ENCODE measurements at regions not wholly inside any gene's neighbourhood (a gene's known extent, or its start where the extent isn't known, plus 50 kb on each side); places are given as distances from the start of the nearest gene placed in this dataset.
A peak's percentile ranks its signal among the peaks of the same experiment; 100 is the strongest.
"Not testable (repeated sequence)": the region's sequence is repeated elsewhere in the genome, so short reads cannot be mapped to it uniquely, and the experiment has no call there.

DNA sequence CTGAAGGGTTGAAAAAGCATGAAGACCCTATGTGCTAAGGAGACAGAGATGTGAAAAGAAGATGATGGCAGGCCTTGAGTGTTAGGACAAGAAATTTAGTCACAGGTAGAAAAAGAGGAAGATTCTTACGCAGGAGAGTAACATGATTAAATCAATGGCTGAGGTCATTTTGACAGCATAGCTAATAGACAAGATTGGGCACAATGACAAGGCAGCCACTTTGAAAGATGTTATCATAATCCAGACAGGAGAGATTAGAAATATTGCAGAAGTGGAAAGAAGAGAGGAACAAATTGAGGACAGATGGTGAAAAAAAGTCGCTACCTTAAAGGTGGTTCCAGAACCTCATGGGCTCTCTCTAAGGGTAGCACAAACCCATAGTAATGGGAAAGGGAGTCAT lies 228.8 kb upstream of the DDHD1 start:
- DNase-seq: no peak

GRCh38 chr14:53380867-53381225 lies 227.7 kb upstream of the DDHD1 start:
- DNase-seq: no peak

GRCh38 chr14:53380052-53380866 lies 227.1 kb upstream of the DDHD1 start:
- DNase-seq: no peak

GRCh38 chr14:53378142-53378541 lies 225.0 kb upstream of the DDHD1 start:
- no peak for DNase-seq

DNA sequence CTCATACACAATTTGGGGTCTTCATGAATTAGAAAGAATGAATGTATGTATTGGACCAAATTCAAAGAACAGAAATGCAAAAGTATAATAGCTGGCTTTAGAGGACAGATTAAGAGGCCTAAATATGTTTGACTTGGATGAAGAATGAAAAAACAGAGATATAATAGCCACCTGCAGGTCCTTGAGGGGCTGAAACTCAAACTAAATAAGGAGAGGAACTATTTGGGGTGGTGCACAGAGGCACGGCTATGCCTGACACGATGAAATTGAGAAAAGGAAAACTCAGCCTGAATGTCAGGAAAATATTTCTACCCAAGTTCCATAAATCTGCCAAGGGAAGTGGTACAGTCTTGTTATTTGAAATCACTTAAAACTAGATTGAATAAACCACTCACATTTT lies 222.9 kb upstream of the DDHD1 start:
- DNase-seq: no peak

GRCh38 chr14:53375599-53375998 lies 222.5 kb upstream of the DDHD1 start:
- no peak for DNase-seq

DNA sequence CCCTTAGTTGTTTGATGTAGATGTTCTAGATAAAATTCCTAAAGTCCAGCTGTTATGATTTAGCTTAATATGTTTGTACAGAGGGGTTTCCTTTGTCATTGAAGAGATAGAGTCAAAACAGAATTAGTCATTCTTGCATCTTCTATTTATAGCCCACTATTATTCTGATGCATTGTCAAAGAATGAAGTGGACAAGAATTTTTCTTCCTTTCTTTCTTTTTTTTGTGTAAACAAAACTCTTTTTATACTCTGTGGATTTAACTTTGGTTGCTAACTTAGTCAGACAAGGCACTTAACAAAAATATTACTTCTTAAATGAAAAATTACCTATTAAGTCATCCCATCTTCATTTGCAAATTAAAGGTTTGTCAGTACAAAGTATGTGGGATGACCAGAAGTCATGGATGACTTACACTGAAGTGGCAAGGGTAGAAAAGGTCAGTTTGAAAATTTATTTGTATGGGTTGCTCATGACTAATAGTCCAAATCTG lies 215.6 kb upstream of the DDHD1 start:
- DNase-seq: no peak

DNA sequence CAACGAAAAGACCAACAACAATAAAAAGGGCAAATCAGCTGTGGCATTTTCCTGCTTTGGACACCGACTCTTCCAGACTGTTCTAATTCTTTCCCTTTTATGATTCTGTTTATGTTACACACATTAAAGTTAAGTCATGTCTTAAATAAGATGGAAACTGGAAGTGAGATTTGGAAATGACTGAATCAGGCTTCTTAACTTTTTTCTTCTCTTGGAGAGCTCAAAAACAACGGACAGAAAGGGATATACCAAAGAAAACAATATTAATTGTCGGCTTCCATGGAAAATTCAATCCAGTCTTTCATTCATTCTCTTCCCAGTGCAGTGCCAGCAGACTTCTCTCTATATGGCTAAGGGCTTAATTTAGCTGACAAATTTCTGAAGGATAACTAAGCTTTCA lies 214.9 kb upstream of the DDHD1 start:
- no peak for DNase-seq

DNA sequence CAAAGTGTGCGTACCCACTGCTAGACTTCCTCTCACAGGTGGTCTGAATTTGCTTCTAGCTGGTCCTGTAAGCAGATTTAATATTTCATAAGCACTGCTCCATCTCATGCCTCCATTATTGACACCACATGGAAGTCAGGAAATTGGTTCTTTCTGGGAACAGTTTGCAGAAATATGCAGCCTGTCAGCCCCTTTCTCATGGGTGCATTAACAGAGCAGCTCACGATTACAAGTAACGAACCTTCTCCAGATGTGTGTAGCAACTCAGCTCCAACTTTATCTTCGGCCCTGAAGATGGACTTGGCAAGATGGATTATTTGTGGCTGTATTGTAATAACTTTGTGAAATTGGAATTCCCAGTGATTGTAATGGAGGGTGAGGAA lies 214.5 kb upstream of the DDHD1 start:
- DNase-seq: no peak

- DNase-seq: no peak
Measured at GRCh38 chr14:53365486-53366130, 212.5 kb upstream of the DDHD1 start.

GRCh38 chr14:53362916-53363315 lies 209.8 kb upstream of the DDHD1 start:
- DNase-seq: not testable (repeated sequence)

DNA sequence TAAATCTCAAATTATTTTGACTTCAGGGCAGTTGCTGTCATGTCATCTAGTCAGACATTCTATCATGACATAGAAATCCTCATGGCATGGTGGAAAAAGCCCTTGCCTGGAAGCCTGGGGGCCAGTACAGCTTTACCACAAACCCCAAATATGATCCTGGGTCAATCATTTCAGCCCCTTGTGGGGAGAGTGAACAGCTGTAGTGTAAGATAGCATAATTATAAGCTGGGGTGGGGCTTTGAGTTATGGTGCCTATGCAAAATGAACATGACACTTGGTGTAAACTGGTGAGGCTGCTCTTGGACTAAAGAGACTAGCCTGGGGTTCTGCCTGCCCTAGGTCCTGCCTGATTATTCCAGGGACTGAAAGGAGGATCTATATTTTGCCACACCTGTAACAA lies 207.7 kb upstream of the DDHD1 start:
- DNase-seq: no peak

GRCh38 chr14:53358166-53358565 lies 205.0 kb upstream of the DDHD1 start:
- DNase-seq: no peak

- peak; percentile 3 for DNase-seq
Measured at GRCh38 chr14:53356361-53357150, 203.4 kb upstream of the DDHD1 start.

GRCh38 chr14:53355581-53356112 lies 202.5 kb upstream of the DDHD1 start:
- peak; percentile 27 for DNase-seq

DNA sequence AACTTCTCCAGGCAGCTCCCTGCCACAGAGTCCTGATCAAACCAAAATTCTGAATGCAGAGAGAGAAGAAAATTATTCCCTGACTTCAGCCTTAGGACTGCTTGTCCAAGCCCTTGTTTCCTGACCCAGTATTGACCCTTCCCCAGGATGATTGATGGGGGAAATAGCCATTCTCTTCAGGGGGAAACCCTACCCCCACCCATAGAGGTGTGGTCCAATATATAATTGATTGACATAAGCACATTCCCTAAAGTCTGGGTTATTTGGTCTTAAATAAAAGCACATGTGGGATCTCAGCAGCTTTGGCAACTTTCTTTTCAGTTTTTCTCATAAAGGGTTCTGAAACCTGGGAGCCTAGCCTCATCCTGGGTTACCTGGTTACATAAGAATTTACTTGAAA lies 201.2 kb upstream of the DDHD1 start:
- no peak for DNase-seq

- no peak for DNase-seq
Measured at GRCh38 chr14:53350866-53351265, 197.7 kb upstream of the DDHD1 start.

DNA sequence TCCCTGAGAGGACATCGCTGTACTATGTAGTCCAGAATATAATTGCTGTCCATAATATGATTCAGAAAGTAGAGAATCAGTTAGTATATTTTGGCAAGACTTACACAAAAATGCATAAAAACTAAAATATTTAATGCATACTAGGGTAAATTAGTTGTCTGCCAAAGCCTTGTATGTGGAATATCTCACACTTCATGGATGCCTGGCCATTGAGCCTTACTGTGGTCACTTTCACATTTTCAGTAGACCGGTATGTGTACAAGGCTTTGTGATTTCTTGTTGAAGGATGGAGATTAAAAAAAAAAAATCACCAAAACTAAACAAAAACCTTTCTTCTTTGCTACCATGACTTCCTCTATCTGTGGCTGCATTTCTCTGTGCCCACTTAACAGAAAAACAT lies 197.3 kb upstream of the DDHD1 start:
- DNase-seq: no peak

- no peak for DNase-seq
Measured at GRCh38 chr14:53346988-53347387, 193.9 kb upstream of the DDHD1 start.

GRCh38 chr14:53341324-53341723 lies 188.2 kb upstream of the DDHD1 start:
- no peak for DNase-seq

DNA sequence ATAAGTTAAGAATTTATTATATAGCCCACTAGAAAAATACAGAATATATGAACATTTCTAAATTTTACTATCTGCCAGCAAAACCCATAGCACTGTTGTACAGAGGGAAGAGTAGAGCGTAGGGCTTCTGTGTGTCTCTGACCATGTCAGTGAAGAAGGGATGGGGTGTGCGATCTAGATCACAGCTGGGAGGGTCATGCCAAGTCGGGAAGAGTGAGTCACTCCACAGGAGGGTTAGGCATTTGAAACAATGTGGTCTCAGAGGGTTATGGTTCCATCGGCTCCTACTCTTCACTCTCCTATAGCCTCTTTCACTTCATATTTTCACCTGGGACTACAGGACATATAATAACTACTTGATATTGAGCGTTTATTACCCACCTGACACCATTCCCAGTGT lies 185.1 kb upstream of the DDHD1 start:
- no peak for DNase-seq

- DNase-seq: no peak
Measured at GRCh38 chr14:53336729-53337128, 183.6 kb upstream of the DDHD1 start.

GRCh38 chr14:53333809-53334208 lies 180.7 kb upstream of the DDHD1 start:
- no peak for DNase-seq

DNA sequence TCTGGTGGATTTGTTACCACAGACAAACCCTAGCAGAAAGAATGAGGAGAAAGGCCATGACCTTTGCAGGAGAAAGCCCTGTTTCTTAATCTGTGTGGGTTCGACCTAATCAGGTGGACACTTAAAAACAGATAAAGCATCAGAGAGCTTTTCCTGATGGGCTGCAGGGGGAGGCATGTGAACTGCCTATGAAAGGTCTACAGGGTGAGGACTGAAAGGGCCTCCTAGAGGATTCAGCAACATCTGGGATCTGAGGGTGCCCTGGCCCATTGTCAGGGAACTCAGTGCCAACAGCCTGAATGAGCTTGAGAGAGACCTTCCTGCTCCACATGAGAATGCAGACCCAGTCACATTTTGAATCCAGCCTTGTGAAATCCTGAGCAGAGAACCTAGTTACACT lies 178.8 kb upstream of the DDHD1 start:
- DNase-seq: no peak

Measured in retina (tissue), 1 donor.